Stimulated activated effector memory CD8-positive, alpha-beta T cell treated with anti-CD3 and anti-CD28 coated beads, Interleukin-12 subunit alpha, Interleukin-12 subunit beta, amount 100 ng/mL, for 72 hours (primary cell): ENCODE measurements at regions not wholly inside any gene's neighbourhood (a gene's known extent, or its start where the extent isn't known, plus 50 kb on each side); places are given as distances from the start of the nearest gene placed in this dataset.

ENCODE experiments used
- ATAC-seq: fragments of 150-1000 bp; cut with Tn5 transposase; 2 replicates; pipeline ENCODE4 v1.10.0; 2021
- DNase-seq, 2 donors: peaks; one replicate each; pipeline ENCODE4 v3.0.0; 2021 to 2022; ENCODE audit warnings: low spot score in 2 of 2
- H3K27ac Mint-ChIP-seq: one replicate; pipeline ENCODE4 v1.8.0; 2022; ENCODE audit warnings: mild to moderate bottlenecking, mixed read lengths
- H3K36me3 Mint-ChIP-seq: one replicate; pipeline ENCODE4 v1.8.0; 2022; ENCODE audit warnings: mild to moderate bottlenecking, mixed read lengths
- H3K4me1 Mint-ChIP-seq: one replicate; pipeline ENCODE4 v1.8.0; 2022; ENCODE audit warnings: mixed read lengths
- H3K4me3 Mint-ChIP-seq: one replicate; pipeline ENCODE4 v1.8.0; 2022; ENCODE audit warnings: mild to moderate bottlenecking, mixed read lengths
- H3K9me3 Mint-ChIP-seq: one replicate; pipeline ENCODE4 v1.8.0; 2022; ENCODE audit warnings: mixed read lengths

GRCh38 chr1:67522001-67522441, 91.8 kb upstream of the SERBP1 start:
- H3K4me1 Mint-ChIP-seq: no peaks in the 10 kb centered on the region
- no peaks in the 10 kb centered on the region for H3K9me3 Mint-ChIP-seq
- H3K36me3 Mint-ChIP-seq: no peaks in the 10 kb centered on the region
- H3K4me3 Mint-ChIP-seq: no peak overlapping the region
- H3K27ac Mint-ChIP-seq: no peak overlapping the region
- ATAC-seq (no peak), DNase-seq (no peak)

GRCh38 chr1:67522793-67523192, 92.6 kb upstream of the SERBP1 start:
- H3K9me3 Mint-ChIP-seq: no peaks in the 10 kb centered on the region
- H3K4me1 Mint-ChIP-seq: no peaks in the 10 kb centered on the region
- H3K4me3 Mint-ChIP-seq: no peak overlapping the region
- no peak overlapping the region for H3K27ac Mint-ChIP-seq
- ATAC-seq (no peak), DNase-seq (no peak)
- no peaks in the 10 kb centered on the region for H3K36me3 Mint-ChIP-seq

GRCh38 chr1:67524143-67525052, 94.2 kb upstream of the SERBP1 start:
- DNase-seq (no peak), ATAC-seq (no peak)
- H3K4me3 Mint-ChIP-seq: no peak overlapping the region
- no peaks in the 10 kb centered on the region for H3K9me3 Mint-ChIP-seq
- no peak overlapping the region for H3K27ac Mint-ChIP-seq
- no peaks in the 10 kb centered on the region for H3K4me1 Mint-ChIP-seq
- no peaks in the 10 kb centered on the region for H3K36me3 Mint-ChIP-seq

- no peaks in the 10 kb centered on the region for H3K9me3 Mint-ChIP-seq
- H3K4me1 Mint-ChIP-seq: no peaks in the 10 kb centered on the region
- no peak overlapping the region for H3K4me3 Mint-ChIP-seq
- no peaks in the 10 kb centered on the region for H3K36me3 Mint-ChIP-seq
- H3K27ac Mint-ChIP-seq: no peak overlapping the region
- DNase-seq (no peak), ATAC-seq (no peak)
Measured at GRCh38 chr1:67525053-67525760, 95.0 kb upstream of the SERBP1 start.

- H3K4me3 Mint-ChIP-seq: no peak overlapping the region
- H3K27ac Mint-ChIP-seq: no peak overlapping the region
- no peaks in the 10 kb centered on the region for H3K4me1 Mint-ChIP-seq
- DNase-seq: no peak
- no peaks in the 10 kb centered on the region for H3K36me3 Mint-ChIP-seq
- no peaks in the 10 kb centered on the region for H3K9me3 Mint-ChIP-seq
- no peak for ATAC-seq
Measured at GRCh38 chr1:67528141-67528540, 97.9 kb upstream of the SERBP1 start.

- no peak for ATAC-seq
- Mint-ChIP-seq H3K4me3 (no peak overlapping the region), H3K9me3 (no peaks in the 10 kb centered on the region), H3K27ac (no peak overlapping the region), H3K36me3 (no peaks in the 10 kb centered on the region), H3K4me1 (no peaks in the 10 kb centered on the region)
- no peak for DNase-seq
Measured at GRCh38 chr1:67530071-67530470, 99.9 kb upstream of the SERBP1 start.

- no peaks in the 10 kb centered on the region for H3K9me3 Mint-ChIP-seq
- DNase-seq (no peak), ATAC-seq (peak; percentile 43)
- H3K27ac Mint-ChIP-seq: no peak overlapping the region
- no peak overlapping the region for H3K4me3 Mint-ChIP-seq
- no peaks in the 10 kb centered on the region for H3K36me3 Mint-ChIP-seq
- H3K4me1 Mint-ChIP-seq: no peaks in the 10 kb centered on the region
Measured at GRCh38 chr1:67532452-67533216, 102.4 kb upstream of the SERBP1 start.

- ATAC-seq: no peak
Measured at GRCh38 chr1:67534627-67535065, 104.4 kb upstream of the SERBP1 start.

GRCh38 chr1:67535474-67535873, 105.3 kb upstream of the SERBP1 start:
- ATAC-seq: peak; percentile 67
- no peaks in the 10 kb centered on the region for H3K4me1 Mint-ChIP-seq
- DNase-seq: peak; percentile 15 to 74
- H3K9me3 Mint-ChIP-seq: no peaks in the 10 kb centered on the region
- H3K27ac Mint-ChIP-seq: no peak overlapping the region
- no peaks in the 10 kb centered on the region for H3K36me3 Mint-ChIP-seq
- no peak overlapping the region for H3K4me3 Mint-ChIP-seq

More at GRCh38 chr1:67534627-67535065, 104.4 kb upstream of the SERBP1 start:
- Mint-ChIP-seq H3K9me3 (no peaks in the 10 kb centered on the region), H3K4me1 (no peaks in the 10 kb centered on the region), H3K27ac (no peak overlapping the region), H3K4me3 (no peak overlapping the region), H3K36me3 (no peaks in the 10 kb centered on the region)
- DNase-seq: no peak

- no peaks in the 10 kb centered on the region for H3K9me3 Mint-ChIP-seq
- DNase-seq (no peak), ATAC-seq (no peak)
- no peaks in the 10 kb centered on the region for H3K36me3 Mint-ChIP-seq
- no peak overlapping the region for H3K4me3 Mint-ChIP-seq
- H3K4me1 Mint-ChIP-seq: no peaks in the 10 kb centered on the region
- no peak overlapping the region for H3K27ac Mint-ChIP-seq
Measured at GRCh38 chr1:67536957-67537666, 106.9 kb upstream of the SERBP1 start.

GRCh38 chr1:67537667-67538018, 107.4 kb upstream of the SERBP1 start:
- DNase-seq (no peak), ATAC-seq (no peak)
- Mint-ChIP-seq H3K9me3 (no peaks in the 10 kb centered on the region), H3K4me3 (no peak overlapping the region), H3K36me3 (no peaks in the 10 kb centered on the region), H3K4me1 (no peaks in the 10 kb centered on the region), H3K27ac (no peak overlapping the region)

GRCh38 chr1:67540025-67540732, 110.0 kb upstream of the SERBP1 start:
- H3K4me3 Mint-ChIP-seq: no peak overlapping the region
- H3K27ac Mint-ChIP-seq: no peak overlapping the region
- no peaks in the 10 kb centered on the region for H3K4me1 Mint-ChIP-seq
- no peaks in the 10 kb centered on the region for H3K9me3 Mint-ChIP-seq
- no peak for DNase-seq
- no peak for ATAC-seq
- no peaks in the 10 kb centered on the region for H3K36me3 Mint-ChIP-seq

- no peak overlapping the region for H3K4me3 Mint-ChIP-seq
- DNase-seq (no peak), ATAC-seq (no peak)
- H3K27ac Mint-ChIP-seq: no peak overlapping the region
- no peaks in the 10 kb centered on the region for H3K36me3 Mint-ChIP-seq
- H3K4me1 Mint-ChIP-seq: no peaks in the 10 kb centered on the region
- no peaks in the 10 kb centered on the region for H3K9me3 Mint-ChIP-seq
Measured at GRCh38 chr1:67540733-67541125, 110.5 kb upstream of the SERBP1 start.

- Mint-ChIP-seq H3K27ac (no peak overlapping the region), H3K9me3 (no peaks in the 10 kb centered on the region), H3K36me3 (no peaks in the 10 kb centered on the region), H3K4me3 (no peak overlapping the region), H3K4me1 (no peaks in the 10 kb centered on the region)
- ATAC-seq (no peak), DNase-seq (no peak)
Measured at GRCh38 chr1:67542747-67543146, 112.5 kb upstream of the SERBP1 start.
